HEK293T (cell line): ENCODE measurements at regions not wholly inside any gene's neighbourhood (a gene's known extent, or its start where the extent isn't known, plus 50 kb on each side); places are given as distances from the start of the nearest gene placed in this dataset.

Experiments
- CTCF ChIA-PET: fragments of 350-600 bp; formaldehyde crosslinking; extraction: SDS; loops from one replicate; lab custom pipeline; 2021; ENCODE audit warnings: antibody characterized with exemption, inconsistent platforms; lab: Yijun Ruan, JAX
- POLR2A ChIA-PET: fragments of 350-600 bp; formaldehyde crosslinking; extraction: SDS; loops from one replicate; lab custom pipeline; 2020; ENCODE audit warnings: antibody characterized with exemption, inconsistent platforms; lab: Yijun Ruan, JAX
- DNase-seq: peaks from one replicate; pipeline ENCODE4 v3.0.0; 2012; ENCODE audit warnings: mixed read lengths; ENCODE audit errors: extremely low spot score
- ARNT ChIP-seq: fragments of 450-650 bp; IDR thresholded peaks from 2 replicates; pipeline ENCODE4 v1.6.1; 2017; ENCODE audit warnings: mild to moderate bottlenecking
- BHLHE40 ChIP-seq: fragments of 450-650 bp; IDR thresholded peaks from 2 replicates; pipeline ENCODE4 v1.6.1; 2016; ENCODE audit warnings: mild to moderate bottlenecking, moderate library complexity, borderline replicate concordance
- CTBP1 ChIP-seq: fragments of 450-650 bp; IDR thresholded peaks from 2 replicates; pipeline ENCODE4 v1.6.1; 2016; ENCODE audit warnings: borderline replicate concordance
- ELF4 ChIP-seq: fragments of 450-650 bp; IDR thresholded peaks from 2 replicates; pipeline ENCODE4 v1.6.1; 2017; ENCODE audit warnings: antibody characterized with exemption
- FOXA1 ChIP-seq: fragments of 450-650 bp; IDR thresholded peaks from 2 replicates; pipeline ENCODE4 v1.6.1; 2016; ENCODE audit warnings: mild to moderate bottlenecking
- FOXK2 ChIP-seq: fragments of 450-650 bp; IDR thresholded peaks from 2 replicates; pipeline ENCODE4 v1.6.1; 2016; ENCODE audit warnings: mild to moderate bottlenecking
- FOXM1 ChIP-seq: fragments of 450-650 bp; IDR thresholded peaks from 2 replicates; pipeline ENCODE4 v1.6.1; 2017; ENCODE audit warnings: mild to moderate bottlenecking, borderline replicate concordance
- HDGF ChIP-seq: fragments of 450-650 bp; IDR thresholded peaks from 2 replicates; pipeline ENCODE4 v1.6.1; 2017; ENCODE audit warnings: antibody characterized with exemption, borderline replicate concordance
- L3MBTL2 ChIP-seq: fragments of 450-650 bp; conservative IDR thresholded peaks from 2 replicates; pipeline ENCODE4 v1.6.1; 2016; ENCODE audit warnings: mild to moderate bottlenecking
- LEF1 ChIP-seq: fragments of 450-650 bp; IDR thresholded peaks from 2 replicates; pipeline ENCODE4 v1.6.1; 2017; ENCODE audit warnings: mild to moderate bottlenecking, borderline replicate concordance
- NFRKB ChIP-seq: fragments of 450-650 bp; IDR thresholded peaks from 2 replicates; pipeline ENCODE4 v1.6.1; 2016; ENCODE audit warnings: mild to moderate bottlenecking, moderate library complexity
- SP1 ChIP-seq: fragments of 450-650 bp; IDR thresholded peaks from 2 replicates; pipeline ENCODE4 v1.6.1; 2017
- SUZ12 ChIP-seq: fragments of 450-650 bp; IDR thresholded peaks from 2 replicates; pipeline ENCODE4 v1.6.1; 2016; ENCODE audit warnings: mild to moderate bottlenecking
- TARDBP ChIP-seq: fragments of 450-650 bp; IDR thresholded peaks from 2 replicates; pipeline ENCODE4 v1.6.1; 2016
- ZNF384 ChIP-seq: fragments of 450-650 bp; IDR thresholded peaks from 2 replicates; pipeline ENCODE4 v1.6.1; 2016
- TF ChIP-seq, protein P1 (sequence below): fragments of 450-650 bp; IDR thresholded peaks from 2 replicates; pipeline ENCODE4 v1.6.1; 2016

DNA sequence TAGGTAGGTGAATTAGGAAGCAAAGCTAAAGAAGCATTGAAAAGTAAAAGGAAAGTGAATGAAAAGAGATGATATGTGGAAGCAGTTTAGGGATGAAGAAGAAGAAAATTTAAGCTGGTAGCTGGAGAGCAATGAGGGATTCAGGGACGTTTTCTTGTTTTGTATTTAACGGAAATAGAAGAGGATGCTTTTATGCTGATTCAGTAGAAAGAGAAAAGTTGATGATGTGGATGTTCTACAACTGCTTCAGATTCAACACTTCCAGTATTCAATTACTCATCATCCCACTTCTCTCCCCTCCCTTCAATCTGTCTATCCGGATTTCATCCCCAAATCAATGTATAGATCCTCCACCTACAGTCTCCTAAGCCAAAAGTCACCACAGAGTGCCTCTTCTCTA is 448.2 kb upstream of the CCDC54 start:
- no peak for DNase-seq
- ChIA-PET POLR2A (no interaction called here), CTCF (no interaction called here)
- TF ChIP-seq CTBP1 (no peak), LEF1 (no peak), FOXK2 (no peak), ARNT (no peak), FOXA1 (no peak), L3MBTL2 (no peak), HDGF (no peak), FOXM1 (no peak), NFRKB (no peak), BHLHE40 (no peak), SP1 (no peak), ZNF384 (no peak), TARDBP (no peak), SUZ12 (no peak), ELF4 (no peak)
- TF ChIP-seq, protein P1, sequence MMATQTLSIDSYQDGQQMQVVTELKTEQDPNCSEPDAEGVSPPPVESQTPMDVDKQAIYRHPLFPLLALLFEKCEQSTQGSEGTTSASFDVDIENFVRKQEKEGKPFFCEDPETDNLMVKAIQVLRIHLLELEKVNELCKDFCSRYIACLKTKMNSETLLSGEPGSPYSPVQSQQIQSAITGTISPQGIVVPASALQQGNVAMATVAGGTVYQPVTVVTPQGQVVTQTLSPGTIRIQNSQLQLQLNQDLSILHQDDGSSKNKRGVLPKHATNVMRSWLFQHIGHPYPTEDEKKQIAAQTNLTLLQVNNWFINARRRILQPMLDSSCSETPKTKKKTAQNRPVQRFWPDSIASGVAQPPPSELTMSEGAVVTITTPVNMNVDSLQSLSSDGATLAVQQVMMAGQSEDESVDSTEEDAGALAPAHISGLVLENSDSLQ: no peak

DNA sequence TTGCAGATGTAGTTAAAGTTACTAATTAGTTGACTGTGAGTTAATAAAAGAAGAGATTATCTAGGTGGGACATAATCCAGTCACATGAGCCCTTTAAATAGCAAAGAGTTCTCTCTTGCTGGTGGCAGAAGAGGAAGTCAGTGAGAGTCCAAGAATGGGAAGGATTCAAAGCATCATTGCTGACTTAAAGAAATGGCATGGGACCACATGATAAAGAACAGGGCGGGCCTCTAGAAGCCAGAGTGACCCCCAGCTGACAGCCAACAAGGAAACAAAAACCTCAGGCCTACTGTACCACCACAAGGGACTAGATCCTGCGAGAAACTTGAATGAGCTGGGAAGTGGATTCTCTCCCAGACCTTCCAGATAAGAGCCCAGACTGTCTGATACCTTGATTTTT is 447.2 kb upstream of the CCDC54 start:
- no peak for TF ChIP-seq CTBP1
- TF ChIP-seq L3MBTL2: no peak
- TF ChIP-seq TARDBP: no peak
- TF ChIP-seq ARNT: no peak
- TF ChIP-seq HDGF: no peak
- CTCF ChIA-PET: no interaction called here
- POLR2A ChIA-PET: no interaction called here
- no peak for DNase-seq

DNA sequence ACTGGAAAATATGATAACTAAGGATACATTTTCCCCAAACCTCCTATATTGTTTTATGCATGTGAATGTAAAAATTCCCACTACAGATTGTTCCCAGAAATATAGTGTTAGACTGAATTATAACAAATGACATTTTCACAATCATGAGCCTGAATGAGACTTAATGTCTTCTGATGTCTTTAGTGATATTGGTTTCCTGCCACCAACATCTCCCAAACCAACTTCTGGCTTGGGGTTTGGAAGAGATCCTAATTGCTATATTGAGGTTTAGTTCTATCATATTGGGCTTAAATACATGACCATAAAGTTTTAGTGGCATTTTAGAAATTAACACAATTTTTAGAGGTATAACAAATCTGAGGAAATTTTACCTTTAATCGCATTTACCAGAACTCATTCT is 445.3 kb upstream of the CCDC54 start:
- TF ChIP-seq, protein P1: no peak
- no peak for TF ChIP-seq BHLHE40
- CTCF ChIA-PET: no interaction called here
- DNase-seq: no peak
- POLR2A ChIA-PET: no interaction called here

DNA sequence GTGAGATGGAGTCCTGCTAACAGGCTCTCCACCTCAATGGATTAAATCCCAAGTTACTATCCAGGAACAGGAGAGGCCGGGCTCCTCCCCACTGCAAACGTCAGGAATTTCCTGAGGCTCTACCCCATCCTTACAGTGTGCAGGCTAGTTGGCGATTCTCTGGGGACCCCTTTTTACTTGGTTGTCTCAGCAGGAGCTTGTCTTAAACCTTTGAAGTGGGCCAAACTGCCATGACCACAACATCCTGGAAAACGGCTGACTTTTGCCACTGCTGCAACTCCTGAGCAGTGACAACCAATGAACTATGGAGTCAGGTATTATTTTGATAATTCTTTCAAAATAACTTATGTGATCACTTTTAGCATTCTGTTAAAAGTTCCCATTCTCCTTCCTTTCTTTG is 440.9 kb upstream of the CCDC54 start:
- ChIA-PET POLR2A (no interaction called here), CTCF (no interaction called here)
- TF ChIP-seq HDGF: no peak
- no peak for TF ChIP-seq ZNF384
- TF ChIP-seq TARDBP: no peak
- no peak for TF ChIP-seq FOXM1
- TF ChIP-seq SUZ12: no peak
- TF ChIP-seq, protein P1: no peak
- no peak for TF ChIP-seq L3MBTL2
- no peak for TF ChIP-seq BHLHE40
- TF ChIP-seq ELF4: no peak
- TF ChIP-seq FOXA1: no peak
- no peak for TF ChIP-seq NFRKB
- no peak for TF ChIP-seq CTBP1
- no peak for TF ChIP-seq LEF1
- no peak for TF ChIP-seq ARNT
- no peak for TF ChIP-seq SP1
- no peak for TF ChIP-seq FOXK2
- no peak for DNase-seq

DNA sequence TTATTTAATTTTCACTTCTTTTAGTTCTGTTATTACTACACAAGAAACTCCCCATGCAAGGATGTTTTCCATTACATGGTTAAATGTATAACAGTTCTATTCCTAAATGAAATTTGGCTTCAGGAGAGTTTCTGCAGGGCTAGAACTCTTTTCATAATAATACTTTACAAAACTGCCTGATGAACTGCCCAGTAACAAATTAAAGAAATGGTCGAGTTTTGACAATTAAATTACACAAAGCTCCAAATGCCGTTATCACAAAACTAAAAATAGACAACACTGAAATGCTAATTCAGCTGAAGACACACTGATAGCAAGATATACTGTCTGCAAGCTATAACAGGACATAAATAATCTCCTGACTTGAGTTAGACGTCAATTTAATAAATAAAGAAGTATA is 435.2 kb upstream of the CCDC54 start:
- TF ChIP-seq CTBP1 (no peak), FOXM1 (no peak), LEF1 (no peak), HDGF (no peak), ZNF384 (no peak), SUZ12 (no peak), FOXK2 (no peak), FOXA1 (no peak), SP1 (no peak), TARDBP (no peak), BHLHE40 (no peak)
- ChIA-PET CTCF (no interaction called here), POLR2A (no interaction called here)
- no peak for DNase-seq

DNA sequence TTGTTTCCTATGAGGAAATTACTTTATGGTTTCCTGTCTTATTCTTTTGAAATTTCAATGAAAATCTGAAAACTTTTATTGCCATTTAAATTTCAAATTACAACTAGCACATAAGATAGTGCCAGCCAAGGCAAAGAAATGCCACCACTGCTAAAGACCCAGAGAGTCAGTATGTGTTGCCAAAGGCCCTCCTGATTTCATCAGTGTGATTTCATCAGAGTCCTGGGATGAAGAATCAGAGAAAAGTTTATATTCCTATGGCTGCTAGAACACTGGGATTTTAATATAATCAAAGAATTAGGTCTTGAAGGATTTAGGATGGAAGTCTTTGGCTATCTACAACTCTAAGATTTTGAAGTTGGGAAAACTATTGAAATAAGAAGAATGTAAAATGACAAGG is 434.2 kb upstream of the CCDC54 start:
- CTCF ChIA-PET: no interaction called here
- POLR2A ChIA-PET: no interaction called here
- TF ChIP-seq ARNT (no peak), HDGF (no peak), FOXA1 (no peak)
- TF ChIP-seq, protein P1: no peak
- DNase-seq: no peak

DNA sequence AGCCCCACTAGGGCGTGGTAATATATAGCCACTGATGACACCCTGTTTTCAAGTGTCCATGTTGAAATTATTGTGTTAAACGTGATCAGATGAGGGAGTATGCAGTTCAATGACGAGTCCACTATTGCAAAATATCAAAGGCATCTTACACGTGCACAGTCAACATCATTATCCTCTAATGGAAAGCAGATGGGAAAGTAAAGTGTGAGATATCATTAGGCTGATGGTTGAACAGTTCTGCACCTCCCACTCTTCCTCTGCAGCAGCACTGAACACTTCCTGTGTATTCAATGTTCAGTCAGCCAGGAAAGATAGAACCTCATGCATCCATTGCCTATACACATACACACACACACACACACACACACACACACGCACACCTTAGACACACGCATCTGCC is 431.8 kb upstream of the CCDC54 start:
- POLR2A ChIA-PET: no interaction called here
- CTCF ChIA-PET: no interaction called here
- DNase-seq: no peak
- TF ChIP-seq FOXA1 (no peak), ARNT (no peak), ELF4 (no peak), TARDBP (no peak), SP1 (no peak), SUZ12 (no peak), L3MBTL2 (no peak), NFRKB (no peak), FOXM1 (no peak), LEF1 (no peak), BHLHE40 (no peak), HDGF (no peak), ZNF384 (no peak), FOXK2 (no peak), CTBP1 (no peak)
- TF ChIP-seq, protein P1: no peak
